HG03064 (cell line): ENCODE measurements at regions not wholly inside any gene's neighbourhood (a gene's known extent, or its start where the extent isn't known, plus 50 kb on each side); places are given as distances from the start of the nearest gene placed in this dataset.
A peak's percentile ranks its signal among the peaks of the same experiment; 100 is the strongest.

Source experiments
- ATAC-seq: cut with Tn5 transposase; IDR thresholded peaks from one replicate; pipeline ENCODE4 v1.9.1; 2021; ENCODE audit warnings: low read depth; ENCODE audit not compliant: unreplicated experiment

GRCh38 chr2:143981428-143981827 is 538.5 kb downstream of the ZEB2 start:
- no peak for ATAC-seq

- no peak for ATAC-seq
Observed at GRCh38 chr2:143977356-143977755, 542.6 kb downstream of the ZEB2 start.

- ATAC-seq: no peak
Observed at GRCh38 chr2:143975216-143975615, 544.7 kb downstream of the ZEB2 start.

- no peak for ATAC-seq
Observed at GRCh38 chr2:143974262-143974661, 545.7 kb downstream of the ZEB2 start.

GRCh38 chr2:143968860-143969259 is 551.1 kb downstream of the ZEB2 start:
- no peak for ATAC-seq

- ATAC-seq: no peak
Observed at GRCh38 chr2:143968360-143968759, 551.6 kb downstream of the ZEB2 start.

- no peak for ATAC-seq
Observed at GRCh38 chr2:143965493-143966164, 554.3 kb downstream of the ZEB2 start.

- no peak for ATAC-seq
Observed at GRCh38 chr2:143964891-143965290, 555.0 kb downstream of the ZEB2 start.

GRCh38 chr2:143960177-143960576 is 559.7 kb downstream of the ZEB2 start:
- ATAC-seq: no peak

GRCh38 chr2:143957321-143957720 is 562.6 kb downstream of the ZEB2 start:
- ATAC-seq: no peak

- no peak for ATAC-seq
Observed at GRCh38 chr2:143955401-143956065, 564.4 kb downstream of the ZEB2 start.

- no peak for ATAC-seq
Observed at GRCh38 chr2:143954844-143955243, 565.1 kb downstream of the ZEB2 start.

GRCh38 chr2:143954186-143954585 is 565.7 kb downstream of the ZEB2 start:
- no peak for ATAC-seq

GRCh38 chr2:143953451-143954030 is 566.4 kb downstream of the ZEB2 start:
- no peak for ATAC-seq

GRCh38 chr2:143952536-143952935 is 567.4 kb downstream of the ZEB2 start:
- ATAC-seq: no peak

GRCh38 chr2:143950704-143951103 is 569.2 kb downstream of the ZEB2 start:
- ATAC-seq: no peak

GRCh38 chr2:143949121-143949848 is 570.6 kb downstream of the ZEB2 start:
- ATAC-seq: peak; percentile 78

- ATAC-seq: no peak
Observed at GRCh38 chr2:143948710-143949109, 571.2 kb downstream of the ZEB2 start.

- no peak for ATAC-seq
Observed at GRCh38 chr2:143946436-143947391, 573.2 kb downstream of the ZEB2 start.

- ATAC-seq: no peak
Observed at GRCh38 chr2:143942486-143942885, 577.4 kb downstream of the ZEB2 start.
